Stomach (tissue), 8 donors: ENCODE measurements at regions not wholly inside any gene's neighbourhood (a gene's known extent, or its start where the extent isn't known, plus 50 kb on each side); places are given as distances from the start of the nearest gene placed in this dataset.

ENCODE experiments used
- DNase-seq, 2 donors: peaks; one replicate each; pipeline versions ENCODE4 v3.0.0 to v3.0.0-alpha.2; 2013 to 2019
- H3K27ac ChIP-seq, 5 donors: fragments of 200-600 bp in 4 of 5; sonication (generic) in 4 of 5; one replicate each; pipeline ENCODE4 v1.5.1; 2013 to 2019; ENCODE audit warnings: mild to moderate bottlenecking in 1 of 5, moderate library complexity in 1 of 5
- H3K27me3 ChIP-seq, 3 donors: fragments of 200-600 bp; sonication (generic); one replicate each; pipeline ENCODE4 v1.5.1; 2017 to 2019; ENCODE audit warnings: mixed run types in 1 of 3
- H3K36me3 ChIP-seq, 4 donors: fragments of 200-600 bp; sonication (generic); 1 replicate in 3 of 4; 2 replicates in 1 of 4; pipeline ENCODE4 v1.5.1; 2016 to 2019
- H3K4me1 ChIP-seq, 4 donors: fragments of 200-600 bp; sonication (generic); one replicate each; pipeline ENCODE4 v1.5.1; 2016 to 2019
- H3K4me3 ChIP-seq, 4 donors: fragments of 200-600 bp; sonication (generic) in 3 of 4; one replicate each; pipeline ENCODE4 v1.5.1; 2016 to 2019; ENCODE audit warnings: mild to moderate bottlenecking in 1 of 4
- H3K9me3 ChIP-seq, 4 donors: fragments of 200-600 bp; sonication (generic); one replicate each; pipeline ENCODE4 v1.5.1; 2016 to 2019
- EP300 ChIP-seq: sonication (generic); formaldehyde crosslinking; IDR thresholded peaks from one replicate; pipeline ENCODE4 v1.6.1; 2017; ENCODE audit warnings: antibody characterized with exemption
- POLR2A ChIP-seq, 4 donors: fragments of 450-650 bp; IDR thresholded peaks; one replicate each; pipeline ENCODE4 v1.6.1; 2016; ENCODE audit warnings: antibody characterized with exemption in 4 of 4, control low read depth in 2 of 4, mild to moderate bottlenecking in 1 of 4, moderate library complexity in 1 of 4
- POLR2AphosphoS5 ChIP-seq, 3 donors: sonication (generic); formaldehyde crosslinking; IDR thresholded peaks; one replicate each; pipeline ENCODE4 v1.6.1; 2016; ENCODE audit warnings: antibody characterized with exemption in 3 of 3
- WGBS, 5 donors: extraction: QIAGEN DNeasy Blood & Tissue Kit in 3 of 5; methylation state at CpG; one replicate each; pipeline versions ENCODE4 v1.1.5 to v1.1.7; 2013 to 2018; 5-methylcytosine and 5-hydroxymethylcytosine counted together
- intact Hi-C: fragments of 100-400 bp; cut with DNase I; formaldehyde crosslinking; loops from one replicate; pipeline ENCODE4 v1.15.1; 2023; ENCODE audit warnings: low total_unique reads
- TF ChIP-seq, protein P1 (sequence below), 7 experiments: fragments of 450-650 bp in 4 of 7; fragments of 200-600 bp in 3 of 7; sonication (generic) in 3 of 7; IDR thresholded peaks; one replicate each; pipeline ENCODE4 v1.5.1; 2016 to 2019; ENCODE audit warnings: antibody characterized with exemption in 7 of 7, control low read depth in 2 of 7, mild to moderate bottlenecking in 1 of 7
- donor health status: healthy with polysubstance abuse.
- donor health status: Bipolar disorder and iron deficiency.
- donor health status: healthy.

DNA sequence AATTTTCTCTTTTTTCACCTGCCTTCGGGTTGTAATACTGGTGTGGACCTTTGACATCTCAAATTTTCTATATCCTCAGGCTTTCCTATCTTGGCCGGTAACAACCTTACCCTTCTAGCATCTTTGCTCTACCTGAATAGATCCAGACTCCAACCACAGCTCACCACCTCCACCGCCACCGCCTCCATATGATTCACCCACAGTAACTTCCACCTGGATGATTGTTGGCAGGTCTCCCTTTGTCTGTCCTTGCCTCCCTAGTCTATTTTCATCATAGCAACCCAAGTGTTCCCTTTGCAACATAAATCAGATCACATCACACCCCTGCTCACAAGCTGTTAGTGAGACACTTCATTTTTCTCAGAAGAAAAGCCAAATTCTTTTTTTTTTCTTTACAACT is 525.8 kb upstream of the POU3F2 start:
- no peak overlapping the region for H3K27ac ChIP-seq
- no peaks in the 10 kb centered on the region for H3K4me1 ChIP-seq
- no peaks in the 10 kb centered on the region for H3K36me3 ChIP-seq
- DNase-seq, result no peak
- H3K27me3 ChIP-seq, result no peaks in the 10 kb centered on the region
- intact Hi-C loops, result no loop called here
- WGBS, 5 donors, result 86 to 91% (median 89%) methylated on average over 4 of the region's 4 CpGs
- peaks cover 0 to 11% (median 0%) of the 10 kb centered on the region in 4 donors for H3K9me3 ChIP-seq
- no peak overlapping the region for H3K4me3 ChIP-seq
- TF ChIP-seq, protein P1, sequence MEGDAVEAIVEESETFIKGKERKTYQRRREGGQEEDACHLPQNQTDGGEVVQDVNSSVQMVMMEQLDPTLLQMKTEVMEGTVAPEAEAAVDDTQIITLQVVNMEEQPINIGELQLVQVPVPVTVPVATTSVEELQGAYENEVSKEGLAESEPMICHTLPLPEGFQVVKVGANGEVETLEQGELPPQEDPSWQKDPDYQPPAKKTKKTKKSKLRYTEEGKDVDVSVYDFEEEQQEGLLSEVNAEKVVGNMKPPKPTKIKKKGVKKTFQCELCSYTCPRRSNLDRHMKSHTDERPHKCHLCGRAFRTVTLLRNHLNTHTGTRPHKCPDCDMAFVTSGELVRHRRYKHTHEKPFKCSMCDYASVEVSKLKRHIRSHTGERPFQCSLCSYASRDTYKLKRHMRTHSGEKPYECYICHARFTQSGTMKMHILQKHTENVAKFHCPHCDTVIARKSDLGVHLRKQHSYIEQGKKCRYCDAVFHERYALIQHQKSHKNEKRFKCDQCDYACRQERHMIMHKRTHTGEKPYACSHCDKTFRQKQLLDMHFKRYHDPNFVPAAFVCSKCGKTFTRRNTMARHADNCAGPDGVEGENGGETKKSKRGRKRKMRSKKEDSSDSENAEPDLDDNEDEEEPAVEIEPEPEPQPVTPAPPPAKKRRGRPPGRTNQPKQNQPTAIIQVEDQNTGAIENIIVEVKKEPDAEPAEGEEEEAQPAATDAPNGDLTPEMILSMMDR (IDR thresholded peaks at IDR 0.05), result no peak
- TF ChIP-seq EP300 (no peak), POLR2AphosphoS5 (IDR thresholded peaks at IDR 0.05) (no peak), POLR2A (IDR thresholded peaks at IDR 0.05) (no peak)

DNA sequence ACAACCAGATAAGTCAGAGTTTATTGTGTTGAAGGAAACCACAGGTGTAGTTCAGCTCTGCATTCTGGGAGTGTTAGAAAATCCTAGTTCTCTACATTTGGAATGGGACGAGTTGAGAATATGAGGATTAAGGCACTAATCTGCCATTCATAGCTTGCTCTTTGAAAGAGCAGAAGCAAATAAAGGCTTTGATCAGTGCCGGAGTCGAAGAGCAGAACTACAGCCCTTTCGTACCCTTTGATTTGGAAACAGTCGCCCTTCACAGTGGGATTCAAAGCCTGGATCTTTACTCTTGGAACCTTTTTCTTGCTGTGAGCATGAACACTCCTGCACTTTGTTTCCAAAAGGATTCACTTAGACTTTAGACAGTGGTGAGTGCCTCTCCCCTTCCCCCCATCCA is 523.9 kb upstream of the POU3F2 start:
- Histone ChIP-seq H3K4me1 (no peaks in the 10 kb centered on the region), H3K27me3 (no peaks in the 10 kb centered on the region), H3K9me3 (peaks cover 0 to 11% (median 0%) of the 10 kb centered on the region in 4 donors), H3K36me3 (no peaks in the 10 kb centered on the region), H3K27ac (no peak overlapping the region), H3K4me3 (no peak overlapping the region)
- TF ChIP-seq EP300 (no peak), POLR2AphosphoS5 (IDR thresholded peaks at IDR 0.05) (no peak), POLR2A (IDR thresholded peaks at IDR 0.05) (no peak)
- TF ChIP-seq, protein P1 (IDR thresholded peaks at IDR 0.05), result no peak
- WGBS, 5 donors, result 53 to 78% (median 64%) methylated on average over 5 of the region's 5 CpGs
- intact Hi-C loops, result no loop called here
- DNase-seq, result no peak

DNA sequence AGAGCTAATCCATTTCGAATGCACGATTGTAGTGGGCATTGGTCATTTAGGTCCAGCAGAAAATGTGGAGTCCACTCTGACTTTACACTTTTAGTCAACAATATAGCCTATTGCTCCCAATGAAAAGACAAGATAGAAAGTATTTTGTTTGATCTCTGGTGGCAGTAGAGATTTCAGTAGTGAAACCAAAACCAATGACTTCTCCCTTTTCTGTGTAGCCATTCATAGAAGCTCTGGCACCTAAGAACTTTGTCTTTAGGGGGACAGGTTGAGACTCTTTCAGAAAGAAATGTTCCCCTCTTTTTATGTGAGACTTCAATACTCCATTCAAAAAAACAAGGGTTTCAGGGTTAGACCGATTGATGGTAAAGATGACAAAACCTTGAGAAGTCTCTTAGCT is 510.8 kb upstream of the POU3F2 start:
- TF ChIP-seq POLR2AphosphoS5 (IDR thresholded peaks at IDR 0.05) (no peak), EP300 (no peak), POLR2A (IDR thresholded peaks at IDR 0.05) (no peak)
- TF ChIP-seq, protein P1 (IDR thresholded peaks at IDR 0.05), result no peak
- intact Hi-C loops, result no loop called here
- Histone ChIP-seq H3K27me3 (no peaks in the 10 kb centered on the region), H3K36me3 (no peaks in the 10 kb centered on the region), H3K27ac (no peak overlapping the region), H3K9me3 (no peaks in the 10 kb centered on the region), H3K4me1 (no peaks in the 10 kb centered on the region), H3K4me3 (no peak overlapping the region)
- 40 to 55% (median 51%) methylated on average over 3 of the region's 3 CpGs for WGBS, 5 donors
- DNase-seq, result no peak

DNA sequence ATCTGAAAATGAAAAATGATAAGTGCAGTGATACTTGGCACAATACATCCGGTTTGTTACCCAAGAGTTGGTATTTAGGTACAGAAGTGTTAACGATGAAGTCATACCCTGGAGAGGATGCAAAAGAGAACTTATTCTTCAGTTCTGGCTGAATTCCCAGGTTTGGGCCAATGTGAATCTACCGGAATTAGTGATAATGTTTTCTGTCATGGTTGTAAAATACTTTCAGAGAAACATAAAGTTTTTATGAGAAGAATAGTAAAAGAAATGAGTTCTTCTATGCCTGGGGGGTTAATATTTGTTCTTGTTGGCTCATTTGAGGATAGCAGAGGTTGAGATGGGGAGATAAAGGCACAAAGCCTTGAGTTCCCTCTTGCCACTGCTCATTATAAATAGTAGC is 509.9 kb upstream of the POU3F2 start:
- H3K4me3 ChIP-seq, result no peak overlapping the region
- WGBS, 5 donors, result 50 to 73% (median 58%) methylated on average over 3 of the region's 3 CpGs
- H3K27ac ChIP-seq, result no peak overlapping the region
- H3K36me3 ChIP-seq, result no peaks in the 10 kb centered on the region
- intact Hi-C loops, result no loop called here
- no peaks in the 10 kb centered on the region for H3K27me3 ChIP-seq
- DNase-seq, result no peak
- H3K9me3 ChIP-seq, result no peaks in the 10 kb centered on the region
- TF ChIP-seq EP300, result no peak
- no peak for TF ChIP-seq POLR2A (IDR thresholded peaks at IDR 0.05)
- TF ChIP-seq POLR2AphosphoS5 (IDR thresholded peaks at IDR 0.05), result no peak
- TF ChIP-seq, protein P1 (IDR thresholded peaks at IDR 0.05), result no peak
- H3K4me1 ChIP-seq, result no peaks in the 10 kb centered on the region
